ENCODE measurements at regions not wholly inside any gene's neighbourhood (a gene's known extent, or its start where the extent isn't known, plus 50 kb on each side); places are given as distances from the start of the nearest gene placed in this dataset.

GRCh38 chr4:14359991-14360390 is 642.3 kb upstream of the CPEB2 start:
- Histone ChIP-seq H3K9me3 (ENCODE audit: control insufficient read depth, insufficient read depth, low read depth, low read length) (no peaks in the 10 kb centered on the region), H3K4me3 (ENCODE audit: low read depth, low read length) (no peak overlapping the region), H3K27ac (ENCODE audit: extremely low read depth, low read depth, low read length) (no peak overlapping the region), H3K36me3 (ENCODE audit: control insufficient read depth in 2 of 2, insufficient read depth in 1 of 2, low read length in 2 of 2) (no peaks in the 10 kb centered on the region), H3K4me1 (ENCODE audit: control insufficient read depth, insufficient read depth, low read length) (no peaks in the 10 kb centered on the region)
- TF ChIP-seq ZBTB8A (tag by site-specific recombination; IDR thresholded peaks at IDR 0.05) (no peak), ZNF221 (tag by site-specific recombination; IDR thresholded peaks at IDR 0.05; ENCODE audit: borderline replicate concordance) (no peak), ZFP37 (tag by site-specific recombination; IDR thresholded peaks at IDR 0.05) (no peak), ZNF677 (tag by site-specific recombination; IDR thresholded peaks at IDR 0.05) (no peak), ZNF76 (tag by site-specific recombination; IDR thresholded peaks at IDR 0.05; ENCODE audit: borderline replicate concordance, low read depth) (no peak), ZNF510 (tag by site-specific recombination; IDR thresholded peaks at IDR 0.05; ENCODE audit: insufficient replicate concordance) (no peak), MYNN (tag by site-specific recombination; IDR thresholded peaks at IDR 0.05; ENCODE audit: borderline replicate concordance) (no peak), ZBTB49 (tag by site-specific recombination; IDR thresholded peaks at IDR 0.05; ENCODE audit: low read depth) (no peak), ZNF558 (tag by site-specific recombination; IDR thresholded peaks at IDR 0.05) (no peak), ZNF174 (tag by site-specific recombination; IDR thresholded peaks at IDR 0.05) (no peak)
- TF ChIP-seq, protein P1, sequence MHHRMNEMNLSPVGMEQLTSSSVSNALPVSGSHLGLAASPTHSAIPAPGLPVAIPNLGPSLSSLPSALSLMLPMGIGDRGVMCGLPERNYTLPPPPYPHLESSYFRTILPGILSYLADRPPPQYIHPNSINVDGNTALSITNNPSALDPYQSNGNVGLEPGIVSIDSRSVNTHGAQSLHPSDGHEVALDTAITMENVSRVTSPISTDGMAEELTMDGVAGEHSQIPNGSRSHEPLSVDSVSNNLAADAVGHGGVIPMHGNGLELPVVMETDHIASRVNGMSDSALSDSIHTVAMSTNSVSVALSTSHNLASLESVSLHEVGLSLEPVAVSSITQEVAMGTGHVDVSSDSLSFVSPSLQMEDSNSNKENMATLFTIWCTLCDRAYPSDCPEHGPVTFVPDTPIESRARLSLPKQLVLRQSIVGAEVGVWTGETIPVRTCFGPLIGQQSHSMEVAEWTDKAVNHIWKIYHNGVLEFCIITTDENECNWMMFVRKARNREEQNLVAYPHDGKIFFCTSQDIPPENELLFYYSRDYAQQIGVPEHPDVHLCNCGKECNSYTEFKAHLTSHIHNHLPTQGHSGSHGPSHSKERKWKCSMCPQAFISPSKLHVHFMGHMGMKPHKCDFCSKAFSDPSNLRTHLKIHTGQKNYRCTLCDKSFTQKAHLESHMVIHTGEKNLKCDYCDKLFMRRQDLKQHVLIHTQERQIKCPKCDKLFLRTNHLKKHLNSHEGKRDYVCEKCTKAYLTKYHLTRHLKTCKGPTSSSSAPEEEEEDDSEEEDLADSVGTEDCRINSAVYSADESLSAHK (tag by site-specific recombination; IDR thresholded peaks at IDR 0.05), result no peak
- ChIA-PET CTCF (interaction anchor here (0.6 kb wide), 1 partner anchor 28 kb away, joined by 3 read pairs; no protein-coding TSS in a partner anchor), POLR2A (no interaction called here)

DNA sequence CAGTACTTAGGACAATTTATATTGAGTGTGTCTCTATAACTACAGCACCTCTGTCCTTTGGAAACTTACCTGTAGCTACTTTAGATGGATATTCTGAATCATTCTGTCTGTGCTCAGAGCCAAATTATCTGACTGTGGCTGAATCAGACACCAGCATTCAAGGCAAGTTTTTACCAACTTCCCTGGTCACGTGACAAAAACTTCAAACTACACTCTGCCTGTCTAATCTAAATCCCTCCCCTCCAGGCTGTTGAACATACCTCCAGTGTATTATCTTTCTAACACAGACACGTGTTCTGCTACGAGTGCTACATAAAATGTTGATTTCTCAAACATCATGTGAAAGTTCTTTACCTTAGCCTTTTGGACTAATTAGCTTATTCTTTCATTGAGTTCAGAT is 641.2 kb upstream of the CPEB2 start:
- Histone ChIP-seq H3K27ac (ENCODE audit: extremely low read depth, low read depth, low read length) (no peak overlapping the region), H3K36me3 (ENCODE audit: control insufficient read depth in 2 of 2, insufficient read depth in 1 of 2, low read length in 2 of 2) (no peaks in the 10 kb centered on the region), H3K9me3 (ENCODE audit: control insufficient read depth, insufficient read depth, low read depth, low read length) (no peaks in the 10 kb centered on the region), H3K4me3 (ENCODE audit: low read depth, low read length) (no peak overlapping the region), H3K4me1 (ENCODE audit: control insufficient read depth, insufficient read depth, low read length) (no peaks in the 10 kb centered on the region)
- ChIA-PET CTCF (no interaction called here), POLR2A (no interaction called here)
- TF ChIP-seq ZNF660 (tag by site-specific recombination; IDR thresholded peaks at IDR 0.05), result no peak
- TF ChIP-seq ZNF843 (tag by site-specific recombination; IDR thresholded peaks at IDR 0.05), result no peak
- TF ChIP-seq ZNF510 (tag by site-specific recombination; IDR thresholded peaks at IDR 0.05; ENCODE audit: insufficient replicate concordance), result no peak
- no peak for TF ChIP-seq ZNF658 (tag by site-specific recombination; IDR thresholded peaks at IDR 0.05)
- no peak for TF ChIP-seq ZFHX2 (tag by site-specific recombination; conservative IDR thresholded peaks at IDR 0.05)
- no peak for TF ChIP-seq ZNF548 (tag by site-specific recombination; IDR thresholded peaks at IDR 0.05)
- TF ChIP-seq ZNF501 (tag by site-specific recombination; IDR thresholded peaks at IDR 0.05), result no peak
- TF ChIP-seq EGR2 (tag by site-specific recombination; IDR thresholded peaks at IDR 0.05; ENCODE audit: low read depth), result no peak
- TF ChIP-seq, protein P2, sequence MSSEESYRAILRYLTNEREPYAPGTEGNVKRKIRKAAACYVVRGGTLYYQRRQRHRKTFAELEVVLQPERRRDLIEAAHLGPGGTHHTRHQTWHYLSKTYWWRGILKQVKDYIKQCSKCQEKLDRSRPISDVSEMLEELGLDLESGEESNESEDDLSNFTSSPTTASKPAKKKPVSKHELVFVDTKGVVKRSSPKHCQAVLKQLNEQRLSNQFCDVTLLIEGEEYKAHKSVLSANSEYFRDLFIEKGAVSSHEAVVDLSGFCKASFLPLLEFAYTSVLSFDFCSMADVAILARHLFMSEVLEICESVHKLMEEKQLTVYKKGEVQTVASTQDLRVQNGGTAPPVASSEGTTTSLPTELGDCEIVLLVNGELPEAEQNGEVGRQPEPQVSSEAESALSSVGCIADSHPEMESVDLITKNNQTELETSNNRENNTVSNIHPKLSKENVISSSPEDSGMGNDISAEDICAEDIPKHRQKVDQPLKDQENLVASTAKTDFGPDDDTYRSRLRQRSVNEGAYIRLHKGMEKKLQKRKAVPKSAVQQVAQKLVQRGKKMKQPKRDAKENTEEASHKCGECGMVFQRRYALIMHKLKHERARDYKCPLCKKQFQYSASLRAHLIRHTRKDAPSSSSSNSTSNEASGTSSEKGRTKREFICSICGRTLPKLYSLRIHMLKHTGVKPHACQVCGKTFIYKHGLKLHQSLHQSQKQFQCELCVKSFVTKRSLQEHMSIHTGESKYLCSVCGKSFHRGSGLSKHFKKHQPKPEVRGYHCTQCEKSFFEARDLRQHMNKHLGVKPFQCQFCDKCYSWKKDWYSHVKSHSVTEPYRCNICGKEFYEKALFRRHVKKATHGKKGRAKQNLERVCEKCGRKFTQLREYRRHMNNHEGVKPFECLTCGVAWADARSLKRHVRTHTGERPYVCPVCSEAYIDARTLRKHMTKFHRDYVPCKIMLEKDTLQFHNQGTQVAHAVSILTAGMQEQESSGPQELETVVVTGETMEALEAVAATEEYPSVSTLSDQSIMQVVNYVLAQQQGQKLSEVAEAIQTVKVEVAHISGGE (tag by site-specific recombination; conservative IDR thresholded peaks at IDR 0.05; ENCODE audit: low read depth), result no peak
- no peak for TF ChIP-seq ZFP41 (tag by site-specific recombination; IDR thresholded peaks at IDR 0.05; ENCODE audit: borderline replicate concordance)
- no peak for TF ChIP-seq ZNF280D (tag by site-specific recombination; IDR thresholded peaks at IDR 0.05)
- TF ChIP-seq RBAK (tag by site-specific recombination; IDR thresholded peaks at IDR 0.05), result no peak
- TF ChIP-seq KLF7 (tag by site-specific recombination; IDR thresholded peaks at IDR 0.05; ENCODE audit: borderline replicate concordance), result no peak
- no peak for TF ChIP-seq SP7 (tag by site-specific recombination; IDR thresholded peaks at IDR 0.05)
- no peak for TF ChIP-seq ZNF670 (tag by site-specific recombination; IDR thresholded peaks at IDR 0.05; ENCODE audit: low read depth)

All from HEK293 (cell line).